WERI-Rb-1 (cell line): ENCODE measurements at regions not wholly inside any gene's neighbourhood (a gene's known extent, or its start where the extent isn't known, plus 50 kb on each side); places are given as distances from the start of the nearest gene placed in this dataset.

Source experiments
- DNase-seq: peaks from one replicate; pipeline ENCODE4 v3.0.0-alpha.2; 2020
- H3K27ac ChIP-seq: fragments of 250-450 bp; sonication (Bioruptor Pico); 2 replicates; pipeline ENCODE4 v1.5.1; 2020; ENCODE audit warnings: mild to moderate bottlenecking, moderate library complexity
- H3K27me3 ChIP-seq: fragments of 250-450 bp; sonication (Bioruptor Pico); 2 replicates; pipeline ENCODE4 v1.5.1; 2021; ENCODE audit warnings: mild to moderate bottlenecking, low read depth, moderate library complexity; ENCODE audit not compliant: insufficient read depth, severe bottlenecking
- H3K36me3 ChIP-seq: fragments of 250-450 bp; sonication (Bioruptor Pico); 2 replicates; pipeline ENCODE4 v1.5.1; 2020; ENCODE audit warnings: mild to moderate bottlenecking, moderate library complexity
- H3K4me3 ChIP-seq: 2 replicates; pipeline ENCODE4 v1.5.1; 2011; ENCODE audit warnings: low read depth, mild to moderate bottlenecking, control low read depth, low read length
- H3K9me3 ChIP-seq: fragments of 250-450 bp; sonication (Bioruptor Pico); 2 replicates; pipeline ENCODE4 v1.5.1; 2021; ENCODE audit warnings: mild to moderate bottlenecking, moderate library complexity; ENCODE audit not compliant: severe bottlenecking
- TF ChIP-seq, protein P1 (sequence below): IDR thresholded peaks from 2 replicates; pipeline ENCODE4 v1.5.1; 2011; ENCODE audit warnings: low read depth, mild to moderate bottlenecking, control low read depth, inconsistent platforms, low read length

DNA sequence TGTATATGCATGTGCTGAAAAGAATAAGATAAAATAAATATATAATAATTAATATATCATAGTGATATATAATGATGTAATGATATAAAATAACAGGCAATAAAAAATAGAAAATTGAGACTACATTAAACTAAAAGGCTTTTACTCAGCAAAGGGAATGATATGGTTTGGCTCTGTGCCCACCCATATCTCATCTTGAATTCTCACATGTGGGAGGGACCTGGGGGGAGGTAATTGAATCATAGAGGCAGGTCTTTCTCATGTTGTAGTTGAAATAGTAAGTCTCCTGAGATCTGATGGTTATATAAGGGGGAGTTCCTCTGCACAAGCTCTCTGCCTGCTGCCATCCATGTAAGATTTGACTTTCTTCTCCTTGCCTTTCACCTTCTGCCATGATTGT is 1550.9 kb upstream of the CDH6 start:
- no peak overlapping the region for H3K27ac ChIP-seq
- no peaks in the 10 kb centered on the region for H3K9me3 ChIP-seq
- H3K27me3 ChIP-seq, result no peaks in the 10 kb centered on the region
- no peaks in the 10 kb centered on the region for H3K36me3 ChIP-seq
- no peak for DNase-seq
- TF ChIP-seq, protein P1, sequence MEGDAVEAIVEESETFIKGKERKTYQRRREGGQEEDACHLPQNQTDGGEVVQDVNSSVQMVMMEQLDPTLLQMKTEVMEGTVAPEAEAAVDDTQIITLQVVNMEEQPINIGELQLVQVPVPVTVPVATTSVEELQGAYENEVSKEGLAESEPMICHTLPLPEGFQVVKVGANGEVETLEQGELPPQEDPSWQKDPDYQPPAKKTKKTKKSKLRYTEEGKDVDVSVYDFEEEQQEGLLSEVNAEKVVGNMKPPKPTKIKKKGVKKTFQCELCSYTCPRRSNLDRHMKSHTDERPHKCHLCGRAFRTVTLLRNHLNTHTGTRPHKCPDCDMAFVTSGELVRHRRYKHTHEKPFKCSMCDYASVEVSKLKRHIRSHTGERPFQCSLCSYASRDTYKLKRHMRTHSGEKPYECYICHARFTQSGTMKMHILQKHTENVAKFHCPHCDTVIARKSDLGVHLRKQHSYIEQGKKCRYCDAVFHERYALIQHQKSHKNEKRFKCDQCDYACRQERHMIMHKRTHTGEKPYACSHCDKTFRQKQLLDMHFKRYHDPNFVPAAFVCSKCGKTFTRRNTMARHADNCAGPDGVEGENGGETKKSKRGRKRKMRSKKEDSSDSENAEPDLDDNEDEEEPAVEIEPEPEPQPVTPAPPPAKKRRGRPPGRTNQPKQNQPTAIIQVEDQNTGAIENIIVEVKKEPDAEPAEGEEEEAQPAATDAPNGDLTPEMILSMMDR, result no peak
- no peak overlapping the region for H3K4me3 ChIP-seq

- DNase-seq, result no peak
- Histone ChIP-seq H3K9me3 (no peaks in the 10 kb centered on the region), H3K36me3 (no peaks in the 10 kb centered on the region), H3K27me3 (no peaks in the 10 kb centered on the region), H3K27ac (no peak overlapping the region), H3K4me3 (no peak overlapping the region)
- TF ChIP-seq, protein P1, result no peak
Measured at GRCh38 chr5:29614206-29614605, 1579.3 kb upstream of the CDH6 start.

GRCh38 chr5:29588236-29588635 is 1605.2 kb upstream of the CDH6 start:
- no peaks in the 10 kb centered on the region for H3K36me3 ChIP-seq
- H3K9me3 ChIP-seq, result no peaks in the 10 kb centered on the region
- no peak overlapping the region for H3K4me3 ChIP-seq
- H3K27ac ChIP-seq, result no peak overlapping the region
- no peak for DNase-seq
- no peaks in the 10 kb centered on the region for H3K27me3 ChIP-seq
- TF ChIP-seq, protein P1, result no peak

- no peak overlapping the region for H3K27ac ChIP-seq
- no peak for DNase-seq
- TF ChIP-seq, protein P1, result no peak
- no peaks in the 10 kb centered on the region for H3K27me3 ChIP-seq
- H3K4me3 ChIP-seq, result no peak overlapping the region
- H3K36me3 ChIP-seq, result no peaks in the 10 kb centered on the region
- H3K9me3 ChIP-seq, result no peaks in the 10 kb centered on the region
Measured at GRCh38 chr5:29587832-29588231, 1605.7 kb upstream of the CDH6 start.

GRCh38 chr5:29568028-29568427 is 1625.5 kb upstream of the CDH6 start:
- TF ChIP-seq, protein P1, result no peak
- DNase-seq, result no peak
- Histone ChIP-seq H3K36me3 (no peaks in the 10 kb centered on the region), H3K4me3 (no peak overlapping the region), H3K27me3 (no peaks in the 10 kb centered on the region), H3K9me3 (no peaks in the 10 kb centered on the region), H3K27ac (no peak overlapping the region)

DNA sequence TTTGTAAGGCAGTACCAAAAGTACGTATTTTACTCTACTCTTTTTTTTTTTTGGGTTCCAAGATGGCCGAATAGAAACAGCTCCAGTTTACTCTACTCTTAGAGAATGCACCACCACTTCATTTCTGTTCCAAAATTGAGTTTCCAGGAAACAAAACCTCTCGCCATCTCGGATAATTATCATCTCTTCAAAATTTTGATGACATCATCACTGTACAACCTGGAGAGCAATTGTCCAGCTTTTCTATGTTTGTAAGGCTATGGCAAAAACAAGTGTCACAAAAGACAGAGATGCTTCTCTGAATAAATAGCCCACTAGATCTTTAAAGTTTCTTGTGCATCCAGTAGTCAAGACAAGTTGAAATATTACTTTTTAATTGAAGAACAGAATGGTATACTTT is 1631.9 kb upstream of the CDH6 start:
- Histone ChIP-seq H3K27me3 (no peaks in the 10 kb centered on the region), H3K9me3 (no peaks in the 10 kb centered on the region)
- TF ChIP-seq, protein P1, result no peak

More for the DNA sequence above, 1631.9 kb upstream of the CDH6 start:
- no peak overlapping the region for H3K27ac ChIP-seq
- DNase-seq, result no peak
- no peaks in the 10 kb centered on the region for H3K36me3 ChIP-seq
- no peak overlapping the region for H3K4me3 ChIP-seq
